ENCODE measurements at regions not wholly inside any gene's neighbourhood (a gene's known extent, or its start where the extent isn't known, plus 50 kb on each side); places are given as distances from the start of the nearest gene placed in this dataset.

DNA sequence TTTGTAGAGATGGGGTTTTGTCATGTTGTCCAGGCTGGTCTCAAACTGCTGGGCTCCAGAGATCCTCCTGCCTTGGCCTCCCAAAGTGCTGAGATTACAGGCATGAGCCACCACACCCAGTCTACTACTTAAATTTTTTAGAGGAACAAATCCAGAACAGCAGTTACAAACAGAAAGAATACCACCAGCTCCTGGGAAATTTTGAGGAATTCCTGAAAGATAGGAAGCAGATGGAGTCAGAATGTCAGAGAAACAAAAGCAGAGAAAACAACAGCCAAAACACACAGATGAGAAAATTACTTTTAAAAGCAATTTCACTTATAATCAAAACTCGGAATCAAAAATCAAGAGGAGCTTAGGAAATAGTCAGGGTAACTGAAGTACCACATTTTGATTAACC, 543.3 kb upstream of the MARCKS start:
- DNase-seq (ENCODE audit: low read depth in 2 of 3, low spot score in 2 of 3) = no peak

- no peak for DNase-seq (ENCODE audit: low read depth in 2 of 3, low spot score in 2 of 3)
Observed at GRCh38 chr6:113315165-113315564, 542.0 kb upstream of the MARCKS start.

DNA sequence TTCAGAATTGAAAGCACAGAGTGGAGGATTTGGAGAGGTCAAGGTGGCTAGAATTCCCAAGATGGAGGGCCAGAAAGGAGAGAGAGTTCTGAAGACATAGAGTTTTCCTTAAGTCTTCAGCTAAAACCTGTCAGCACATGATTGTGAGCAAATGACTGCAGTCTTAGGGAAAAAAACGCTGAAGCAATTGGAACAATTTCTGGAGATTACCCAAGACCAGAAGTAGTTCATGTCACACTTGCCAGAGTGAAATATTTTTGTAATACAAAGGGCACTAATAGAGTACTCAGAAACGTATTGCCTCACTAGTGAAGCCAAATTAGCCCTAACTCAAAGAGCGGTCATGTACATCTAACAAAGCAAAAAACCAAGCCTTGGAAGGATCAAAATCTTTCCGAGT, 541.3 kb upstream of the MARCKS start:
- DNase-seq (ENCODE audit: low read depth in 2 of 3, low spot score in 2 of 3) = no peak

DNA sequence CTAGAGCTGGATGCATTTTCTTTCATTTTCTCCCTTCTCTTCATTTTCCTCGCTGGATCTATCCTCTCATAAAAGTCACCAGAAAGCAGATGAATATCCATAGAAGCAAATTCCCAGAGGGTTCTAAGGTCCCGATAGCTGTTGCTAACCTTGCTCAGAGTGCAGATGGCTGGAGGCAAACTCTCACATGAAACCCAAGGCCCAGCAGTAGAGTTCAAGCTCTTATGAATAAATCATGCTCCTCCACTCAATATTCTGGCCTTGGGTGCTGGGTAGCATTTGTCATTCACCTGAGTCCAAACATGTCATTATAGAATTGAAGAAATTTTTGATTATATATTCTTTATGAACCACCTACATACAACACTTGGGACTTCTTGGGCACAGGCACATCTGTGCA, 539.7 kb upstream of the MARCKS start:
- no peak for DNase-seq (ENCODE audit: low read depth in 2 of 3, low spot score in 2 of 3)

DNA sequence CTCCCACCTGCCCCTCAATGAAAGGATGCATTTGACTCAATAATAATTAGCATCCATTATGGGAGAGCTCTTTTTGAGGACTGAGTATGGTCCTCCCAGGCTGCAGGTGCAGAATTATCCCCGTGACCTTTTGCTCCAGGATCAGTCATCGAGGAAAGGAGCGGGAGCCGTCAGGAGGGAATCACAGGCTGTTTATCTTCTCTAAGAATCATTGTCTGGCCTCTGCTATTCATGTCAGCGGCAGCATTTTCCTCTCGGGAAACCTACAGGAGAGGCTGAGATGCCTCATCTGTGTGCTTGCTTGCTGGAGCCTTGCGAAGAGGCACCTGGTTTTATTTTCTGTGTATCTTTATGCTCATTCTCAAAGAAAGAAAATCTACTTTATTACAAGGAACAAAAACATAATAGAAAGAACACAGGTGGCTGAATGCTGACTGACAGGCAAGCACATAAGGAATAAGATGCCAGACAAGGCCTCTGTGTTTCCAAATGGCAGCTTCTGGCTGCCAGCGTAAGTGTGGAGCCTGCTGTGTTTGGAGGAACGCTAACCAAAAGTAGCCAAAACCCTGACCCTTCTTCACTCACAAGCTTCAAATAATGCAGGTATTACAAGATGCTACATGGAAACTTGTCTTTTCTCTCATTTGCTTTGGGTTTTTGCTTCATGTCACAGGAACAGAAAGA, 539.1 kb upstream of the MARCKS start:
- no peak for DNase-seq (ENCODE audit: low read depth in 2 of 3, low spot score in 2 of 3)

DNA sequence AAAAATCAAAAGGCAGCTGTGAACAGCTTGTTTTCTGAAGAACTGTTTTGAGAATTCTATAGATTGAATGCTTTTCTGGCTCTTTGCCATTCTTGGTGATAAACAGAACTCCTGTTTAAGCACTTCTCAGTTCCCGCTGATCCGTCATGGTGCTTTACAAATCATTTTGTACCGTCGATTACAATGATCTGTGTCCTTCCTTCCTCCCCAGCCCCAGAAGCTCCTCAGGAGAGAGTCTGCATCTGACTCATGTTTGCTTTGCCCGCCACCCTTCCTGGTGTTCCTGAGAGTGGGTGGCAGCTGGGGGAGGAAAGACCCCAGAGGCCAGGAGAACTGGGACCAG, 538.6 kb upstream of the MARCKS start:
- DNase-seq (ENCODE audit: low read depth in 2 of 3, low spot score in 2 of 3) = no peak

DNA sequence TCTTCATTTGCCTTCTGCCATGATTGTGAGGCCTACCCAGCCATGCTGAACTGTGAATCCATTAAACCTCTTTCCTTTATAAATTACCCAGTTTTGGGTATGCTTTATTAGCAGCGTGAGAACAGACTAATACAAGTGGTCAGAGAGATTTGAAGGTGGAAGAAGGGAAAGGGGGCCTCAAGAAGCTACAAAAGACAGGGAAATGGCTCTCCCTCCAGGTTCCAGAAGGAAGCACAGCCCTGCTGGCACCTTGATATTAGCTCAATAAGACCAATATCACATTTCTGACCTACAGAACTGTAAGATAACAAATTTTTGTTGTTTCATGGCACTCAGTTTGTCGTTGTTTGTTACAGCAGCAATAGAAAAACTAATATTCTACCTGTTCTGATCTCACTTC, 536.5 kb upstream of the MARCKS start:
- DNase-seq (ENCODE audit: low read depth in 2 of 3, low spot score in 2 of 3) = no peak

- DNase-seq (ENCODE audit: low read depth in 2 of 3, low spot score in 2 of 3) = no peak
Observed at GRCh38 chr6:113326781-113327180, 530.4 kb upstream of the MARCKS start.

- no peak for DNase-seq (ENCODE audit: low read depth in 2 of 3, low spot score in 2 of 3)
Observed at GRCh38 chr6:113328886-113329381, 528.2 kb upstream of the MARCKS start.

GRCh38 chr6:113329942-113330635, 527.1 kb upstream of the MARCKS start:
- no peak for DNase-seq (ENCODE audit: low read depth in 2 of 3, low spot score in 2 of 3)

GRCh38 chr6:113330636-113330946, 526.6 kb upstream of the MARCKS start:
- no peak for DNase-seq (ENCODE audit: low read depth in 2 of 3, low spot score in 2 of 3)

DNA sequence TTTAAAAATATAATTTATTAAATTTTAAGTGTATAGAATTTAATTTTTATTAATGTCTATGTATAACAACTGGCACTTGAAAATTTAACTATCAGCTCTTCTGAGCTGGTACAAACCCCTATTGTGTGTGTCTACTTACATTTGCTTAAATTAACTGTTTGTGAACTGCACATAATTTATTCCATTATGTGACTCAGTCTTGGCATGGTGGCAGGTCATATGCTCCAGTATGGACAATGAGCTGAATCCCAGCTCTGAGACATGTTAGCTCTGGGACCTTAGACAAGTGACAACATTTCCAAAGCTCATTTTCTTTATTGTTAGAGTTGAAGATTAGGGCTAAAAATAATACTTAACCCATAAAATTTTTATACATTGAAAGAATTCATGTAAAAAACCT, 526.1 kb upstream of the MARCKS start:
- no peak for DNase-seq (ENCODE audit: low read depth in 2 of 3, low spot score in 2 of 3)

DNA sequence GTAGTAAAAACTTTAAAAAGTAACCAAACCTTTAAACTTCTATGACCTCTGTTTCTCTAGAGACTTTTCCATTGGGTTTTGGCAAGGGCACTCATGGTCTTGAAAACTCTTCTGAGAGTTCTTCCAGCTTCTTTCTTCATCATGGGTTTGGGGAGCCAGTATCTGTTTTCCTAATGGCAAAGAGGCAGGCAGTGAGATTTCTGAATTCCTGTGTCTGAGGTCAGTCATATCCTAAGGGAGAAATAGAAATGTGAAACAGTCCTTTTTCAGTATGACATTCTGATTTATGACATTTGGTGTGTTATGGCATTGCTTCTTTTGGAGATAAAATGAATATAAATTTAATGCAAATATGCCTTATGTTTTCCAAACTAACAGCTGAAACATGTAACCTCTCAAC, 518.5 kb upstream of the MARCKS start:
- DNase-seq (ENCODE audit: low read depth in 2 of 3, low spot score in 2 of 3) = no peak

- DNase-seq (ENCODE audit: low read depth in 2 of 3, low spot score in 2 of 3) = no peak
Observed at GRCh38 chr6:113339209-113339608, 517.9 kb upstream of the MARCKS start.

- DNase-seq (ENCODE audit: low read depth in 2 of 3, low spot score in 2 of 3) = no peak
Observed at GRCh38 chr6:113340371-113340770, 516.8 kb upstream of the MARCKS start.

- DNase-seq (ENCODE audit: low read depth in 2 of 3, low spot score in 2 of 3) = no peak
Observed at GRCh38 chr6:113343940-113344339, 513.2 kb upstream of the MARCKS start.

DNA sequence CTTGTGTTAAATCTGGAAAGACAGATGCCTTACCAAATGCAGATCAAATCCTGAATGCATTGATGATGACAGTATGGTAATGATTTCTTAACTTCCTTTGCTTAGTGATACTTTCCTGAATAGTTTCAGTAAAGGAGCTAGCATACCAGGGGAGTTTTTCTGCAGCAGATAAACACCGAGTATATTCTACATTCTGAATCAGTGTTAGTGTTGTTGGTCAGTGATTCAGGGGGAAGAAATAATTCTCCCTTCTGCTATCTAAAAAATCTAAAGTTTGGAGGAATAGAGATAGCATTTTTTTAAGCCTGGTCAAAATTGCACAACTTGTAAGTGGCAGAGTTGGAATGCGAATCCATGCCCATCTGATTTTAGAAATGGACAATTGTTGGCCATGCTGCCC, 512.2 kb upstream of the MARCKS start:
- no peak for DNase-seq (ENCODE audit: low read depth in 2 of 3, low spot score in 2 of 3)

DNA sequence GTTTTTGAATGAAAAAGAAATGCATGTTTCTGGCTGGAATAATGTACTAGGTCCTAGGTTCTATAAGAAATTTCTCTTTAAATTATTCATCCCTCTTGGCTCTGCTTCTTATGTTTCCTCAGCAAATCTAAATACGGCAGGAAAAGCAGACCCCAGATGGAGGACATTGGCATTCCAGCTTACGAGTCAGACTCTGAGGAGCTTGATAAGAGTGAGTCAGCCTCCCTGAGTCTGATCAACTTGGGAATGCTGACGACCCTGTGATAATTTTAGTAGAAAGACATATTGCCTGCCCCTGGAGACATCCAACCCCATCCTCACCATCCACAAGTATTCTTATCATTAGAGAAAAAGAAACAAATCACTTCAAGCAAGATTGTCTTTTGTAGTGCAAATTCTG, 509.7 kb upstream of the MARCKS start:
- DNase-seq (ENCODE audit: low read depth in 2 of 3, low spot score in 2 of 3) = no peak

DNA sequence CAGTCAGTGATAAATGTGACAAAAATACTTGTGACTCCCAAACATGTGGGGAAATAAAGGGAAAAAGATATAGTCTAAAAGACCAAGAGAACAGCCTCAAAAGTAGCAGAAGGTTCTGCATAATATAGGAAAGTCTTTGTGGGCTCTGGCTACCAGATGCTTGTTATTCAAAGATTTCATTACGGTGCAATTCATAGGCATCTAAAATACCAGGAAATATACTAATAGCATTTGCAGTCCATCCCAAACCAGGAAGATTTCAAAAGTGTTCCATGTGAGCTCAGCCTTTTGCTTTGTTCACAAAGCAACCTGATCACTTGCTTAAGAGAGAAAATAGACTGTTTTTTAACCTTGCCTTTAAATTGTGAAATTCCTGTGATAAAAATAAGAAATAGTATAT, 506.7 kb upstream of the MARCKS start:
- no peak for DNase-seq (ENCODE audit: low read depth in 2 of 3, low spot score in 2 of 3)

DNA sequence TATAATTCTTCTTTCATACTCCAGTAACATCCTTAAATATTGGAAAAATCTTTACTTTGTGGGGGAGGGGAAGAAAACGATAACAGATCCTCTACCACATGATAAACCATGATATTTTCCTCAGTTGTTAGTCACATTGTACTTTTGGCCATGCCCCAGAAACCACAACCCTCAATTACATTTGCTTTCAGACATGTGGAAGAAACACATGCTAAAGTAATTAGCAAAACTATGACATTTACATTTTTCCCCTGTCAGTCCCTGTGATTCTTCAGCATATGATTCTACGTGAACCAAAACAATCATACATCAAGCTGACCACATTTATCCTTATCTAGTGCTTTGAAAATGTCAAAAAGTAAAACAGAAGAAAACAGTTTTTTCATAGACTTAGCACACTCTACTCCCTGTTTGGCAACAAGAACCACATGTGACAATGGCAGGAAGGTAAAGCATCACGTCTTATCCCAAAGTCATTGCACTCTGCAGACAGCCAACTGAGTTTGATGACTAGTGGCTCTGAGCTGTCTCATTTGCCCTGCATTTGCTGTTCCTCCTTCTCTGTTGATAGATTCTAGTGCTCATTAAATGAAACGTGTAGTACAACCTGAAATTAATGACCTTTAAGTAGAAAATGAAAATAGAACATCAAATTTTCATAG, 505.8 kb upstream of the MARCKS start:
- DNase-seq (ENCODE audit: low read depth in 2 of 3, low spot score in 2 of 3) = peak in 2 of 3 donors; percentile 3 to 30

DNA sequence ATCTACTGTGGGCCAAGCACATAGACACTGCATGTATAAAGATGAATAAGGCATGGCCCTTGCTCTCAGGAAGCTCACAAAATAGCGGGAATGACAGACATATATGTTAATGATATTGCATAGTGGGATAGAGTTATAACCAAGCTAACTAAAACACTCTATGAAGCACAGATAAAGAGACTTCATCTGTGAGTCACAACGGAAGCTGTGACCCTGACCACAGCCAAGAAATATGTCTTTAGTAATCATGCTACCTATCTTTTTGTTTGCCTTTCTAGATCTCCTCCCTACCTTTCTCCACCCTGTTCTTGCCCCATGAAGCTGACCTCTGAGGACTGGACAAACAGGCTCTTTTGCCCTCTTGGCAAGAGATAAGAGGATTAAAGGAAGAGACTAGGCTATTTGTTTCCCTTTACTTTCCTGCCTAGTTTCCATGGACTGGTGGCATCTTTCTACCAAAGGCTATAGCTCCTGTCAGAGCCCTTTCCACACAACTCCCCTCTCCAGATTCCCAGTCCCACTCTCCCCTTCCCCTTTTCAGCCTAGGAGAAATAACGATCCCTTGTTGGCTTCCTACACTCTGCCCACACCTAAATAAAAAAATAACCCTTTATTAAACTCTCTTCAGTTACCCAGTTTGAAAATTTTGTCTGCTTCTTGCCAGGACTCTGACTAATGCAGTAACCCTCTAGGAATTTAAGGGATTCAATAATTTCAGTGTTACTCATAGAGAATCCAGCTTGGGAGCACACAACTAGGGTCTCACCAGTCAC, 504.9 kb upstream of the MARCKS start:
- DNase-seq (ENCODE audit: low read depth in 2 of 3, low spot score in 2 of 3) = no peak
